Erythroblast (primary cell): ENCODE measurements at regions not wholly inside any gene's neighbourhood (a gene's known extent, or its start where the extent isn't known, plus 50 kb on each side); places are given as distances from the start of the nearest gene placed in this dataset.

ENCODE experiments used
- DNase-seq, 2 experiments: peaks; one replicate each; lab custom pipeline; 2025; lab: John Stamatoyannopoulos, UW
- GATA1 ChIP-seq: IDR thresholded peaks from 2 replicates; pipeline ENCODE4 v1.6.1; 2011; ENCODE audit warnings: low read depth, mild to moderate bottlenecking, control low read depth, low read length, moderate library complexity
- POLR2A ChIP-seq: IDR thresholded peaks from 2 replicates; pipeline ENCODE4 v1.6.1; 2011; ENCODE audit warnings: mild to moderate bottlenecking, low read length

- TF ChIP-seq POLR2A (no peak), GATA1 (no peak)
- no peak for DNase-seq
Observed at GRCh38 chr18:73924307-73924706, 223.3 kb downstream of the FBXO15 start.

GRCh38 chr18:73923866-73924265 is 223.8 kb downstream of the FBXO15 start:
- TF ChIP-seq GATA1 (no peak), POLR2A (no peak)

GRCh38 chr18:73920033-73920432 is 227.6 kb downstream of the FBXO15 start:
- DNase-seq = no peak
- TF ChIP-seq GATA1 = no peak
- TF ChIP-seq POLR2A = no peak

More at GRCh38 chr18:73923866-73924265, 223.8 kb downstream of the FBXO15 start:
- DNase-seq = no peak

GRCh38 chr18:73918816-73919215 is 228.8 kb downstream of the FBXO15 start:
- no peak for TF ChIP-seq POLR2A
- TF ChIP-seq GATA1 = no peak
- no peak for DNase-seq

- no peak for DNase-seq
- no peak for TF ChIP-seq POLR2A
- no peak for TF ChIP-seq GATA1
Observed at GRCh38 chr18:73917046-73917445, 230.6 kb downstream of the FBXO15 start.

GRCh38 chr18:73913505-73913904 is 234.1 kb downstream of the FBXO15 start:
- TF ChIP-seq GATA1 (no peak), POLR2A (no peak)
- DNase-seq = no peak

GRCh38 chr18:73908323-73908722 is 239.3 kb downstream of the FBXO15 start:
- TF ChIP-seq GATA1 = no peak
- DNase-seq = no peak

- no peak for TF ChIP-seq POLR2A
- TF ChIP-seq GATA1 = no peak
- DNase-seq = no peak
Observed at GRCh38 chr18:73901566-73901965, 246.1 kb downstream of the FBXO15 start.

GRCh38 chr18:73901151-73901550 is 246.5 kb downstream of the FBXO15 start:
- TF ChIP-seq POLR2A = no peak
- TF ChIP-seq GATA1 = no peak
- no peak for DNase-seq

- no peak for DNase-seq
- no peak for TF ChIP-seq GATA1
- no peak for TF ChIP-seq POLR2A
Observed at GRCh38 chr18:73900106-73900835, 247.4 kb downstream of the FBXO15 start.

GRCh38 chr18:73897517-73897916 is 250.1 kb downstream of the FBXO15 start:
- no peak for TF ChIP-seq POLR2A
- TF ChIP-seq GATA1 = no peak
- DNase-seq = no peak

- TF ChIP-seq GATA1 (no peak), POLR2A (no peak)
- DNase-seq = no peak
Observed at GRCh38 chr18:73896685-73897084, 250.9 kb downstream of the FBXO15 start.

GRCh38 chr18:73895701-73896100 is 251.9 kb downstream of the FBXO15 start:
- TF ChIP-seq POLR2A (no peak), GATA1 (no peak)
- no peak for DNase-seq

GRCh38 chr18:73893880-73894279 is 253.8 kb downstream of the FBXO15 start:
- DNase-seq = no peak
- TF ChIP-seq POLR2A (no peak), GATA1 (no peak)
